H1 (cell line): ENCODE measurements at regions not wholly inside any gene's neighbourhood (a gene's known extent, or its start where the extent isn't known, plus 50 kb on each side); places are given as distances from the start of the nearest gene placed in this dataset.

ENCODE experiments used
- EZH2 ChIP-seq: fragments of 200-600 bp; sonication (generic); IDR thresholded peaks from 2 replicates; pipeline ENCODE4 v1.7.1; 2012; ENCODE audit warnings: low read depth, mild to moderate bottlenecking, moderate library complexity, low read length, inconsistent platforms; ENCODE audit not compliant: severe bottlenecking
- TAF1 ChIP-seq: IDR thresholded peaks from 2 replicates; pipeline ENCODE4 v1.6.1; 2011; ENCODE audit warnings: mild to moderate bottlenecking, low read depth, low read length

DNA sequence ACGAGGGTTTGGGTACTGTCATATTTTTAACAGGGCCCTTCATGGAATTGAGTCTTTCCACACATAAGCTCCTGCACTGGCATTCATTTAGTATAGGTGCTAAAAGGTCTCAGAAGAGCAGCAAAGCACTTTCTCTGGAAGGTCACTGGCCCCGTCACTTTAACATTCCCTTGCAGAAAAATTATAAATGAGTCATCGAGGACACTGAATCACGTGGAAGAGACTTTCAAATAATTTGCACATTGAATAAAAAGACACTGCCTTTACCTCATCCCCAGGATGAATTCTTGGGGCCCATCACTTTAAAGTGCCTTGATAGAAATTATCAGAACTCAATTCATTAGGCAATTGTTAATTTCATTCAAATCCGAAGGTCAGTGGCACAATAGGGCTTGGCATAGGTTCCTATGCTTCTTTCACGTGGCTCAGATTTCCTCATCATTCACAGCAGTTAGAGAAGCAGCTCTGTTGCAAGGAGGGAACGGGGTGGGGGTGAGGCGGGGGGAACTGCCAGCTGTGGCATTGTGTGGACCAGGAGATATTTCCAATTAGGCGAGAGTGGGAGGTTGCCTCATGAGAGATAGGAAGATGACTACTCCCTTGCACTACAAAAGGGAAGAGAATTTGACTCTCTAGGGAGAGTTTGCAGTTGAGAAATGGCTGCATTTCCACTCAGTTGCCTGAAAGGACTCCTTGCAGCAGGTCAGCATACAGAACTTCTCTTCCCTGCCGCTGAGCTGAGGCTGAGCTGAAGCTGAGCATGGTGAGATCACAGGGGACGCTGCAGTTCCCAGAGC lies 86.3 kb upstream of the NPAS2 start (continued):
- TF ChIP-seq TAF1 (0 out of 2 replicates have a peak, but pooled peaks have one; percentile 22), EZH2 (no peak)
